ENCODE measurements at regions not wholly inside any gene's neighbourhood (a gene's known extent, or its start where the extent isn't known, plus 50 kb on each side); places are given as distances from the start of the nearest gene placed in this dataset.
"Not testable (repeated sequence)": the region's sequence is repeated elsewhere in the genome, so short reads cannot be mapped to it uniquely, and the experiment has no call there.

DNA sequence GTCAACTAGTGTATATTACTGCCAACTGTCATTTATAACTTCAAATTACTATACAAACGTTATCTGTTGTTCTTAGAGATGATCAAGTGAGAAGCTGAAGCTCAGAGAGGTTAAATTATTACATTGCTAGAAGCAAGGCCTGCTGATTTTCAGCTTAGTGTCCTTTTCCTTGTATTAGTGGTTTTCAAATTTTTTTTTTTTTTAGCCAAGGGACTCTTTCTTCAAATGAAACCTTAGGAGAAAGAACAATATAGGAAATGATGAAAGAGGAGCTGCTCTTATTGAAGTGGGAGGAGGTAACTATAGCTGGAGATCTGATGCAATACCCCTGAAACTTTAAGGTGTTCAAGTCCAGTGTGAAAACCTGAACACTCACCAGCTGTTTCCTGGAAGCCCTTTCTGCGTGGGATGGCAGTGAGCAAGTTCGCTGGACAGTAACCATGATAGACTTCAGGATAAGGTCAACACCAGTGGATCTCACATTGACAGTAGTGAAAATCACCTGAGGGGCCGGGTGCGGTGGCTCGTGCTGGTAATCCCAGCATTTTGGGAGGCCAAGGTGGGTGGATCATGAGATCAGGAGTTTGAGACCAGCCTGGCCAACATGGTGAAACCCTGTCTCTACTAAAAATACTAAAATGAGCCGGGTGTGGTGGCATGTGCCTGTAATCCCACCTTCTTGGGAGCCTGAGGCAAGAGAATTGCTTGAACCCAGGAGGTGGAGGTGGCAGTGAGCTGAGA, 376.2 kb downstream of the EDEM1 start:
- DNase-seq, result no peak

DNA sequence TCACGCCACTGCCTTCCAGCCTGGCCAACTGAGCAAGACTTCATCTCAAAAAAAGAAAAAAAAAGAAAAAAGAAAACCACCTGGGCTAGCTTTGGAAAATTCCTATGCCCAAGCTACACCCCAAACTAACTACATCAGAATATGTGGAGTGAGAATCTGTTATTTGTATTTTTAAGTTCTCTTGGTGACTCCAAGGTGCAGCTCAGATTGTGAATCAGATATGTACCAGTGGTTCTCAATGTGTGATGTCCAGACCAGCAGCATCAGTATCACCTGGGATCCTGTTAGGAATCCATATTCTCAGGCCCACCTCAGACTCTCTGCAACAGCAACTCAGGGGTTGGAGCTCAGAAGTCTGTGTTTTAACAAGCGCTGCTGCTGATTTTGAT, 376.8 kb downstream of the EDEM1 start:
- no peak for DNase-seq

DNA sequence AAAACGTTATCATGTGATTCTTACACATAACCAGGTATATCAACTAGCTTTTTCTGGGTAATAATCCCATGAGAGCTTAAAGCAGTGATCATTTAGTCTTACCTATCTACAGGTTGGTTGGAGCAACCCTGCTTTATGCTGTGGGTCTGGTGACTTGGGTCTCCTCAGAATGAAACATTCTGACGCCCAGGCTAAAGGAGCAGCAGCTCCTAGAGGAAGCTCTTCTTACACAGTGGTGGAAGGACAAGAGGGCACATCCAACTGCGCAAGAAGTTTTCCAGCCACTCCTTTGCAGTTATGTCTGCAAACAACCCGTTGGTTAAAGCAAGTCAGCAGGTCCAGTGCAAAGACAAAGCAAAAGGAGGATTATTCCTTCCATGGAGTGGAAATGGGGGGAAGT, 377.5 kb downstream of the EDEM1 start:
- DNase-seq, result no peak

DNA sequence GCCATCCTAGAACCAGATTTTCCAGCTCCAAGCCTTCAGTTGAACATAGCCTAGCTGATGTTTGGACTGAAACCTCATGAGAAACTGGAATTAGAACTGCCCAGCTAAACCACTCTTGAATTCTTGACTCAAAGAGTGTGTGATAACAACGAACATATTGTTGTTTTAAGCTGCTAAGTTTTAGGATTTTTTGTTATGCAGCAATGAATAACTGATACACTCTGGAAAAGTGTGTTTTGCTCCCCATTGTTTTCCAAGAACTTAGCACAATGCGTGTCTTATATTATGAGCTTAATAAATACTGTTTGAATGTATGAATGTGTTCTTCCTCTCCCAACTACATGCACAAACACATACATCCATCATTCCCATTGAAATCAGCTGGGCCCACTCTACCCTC, 379.6 kb downstream of the EDEM1 start:
- no peak for DNase-seq

DNA sequence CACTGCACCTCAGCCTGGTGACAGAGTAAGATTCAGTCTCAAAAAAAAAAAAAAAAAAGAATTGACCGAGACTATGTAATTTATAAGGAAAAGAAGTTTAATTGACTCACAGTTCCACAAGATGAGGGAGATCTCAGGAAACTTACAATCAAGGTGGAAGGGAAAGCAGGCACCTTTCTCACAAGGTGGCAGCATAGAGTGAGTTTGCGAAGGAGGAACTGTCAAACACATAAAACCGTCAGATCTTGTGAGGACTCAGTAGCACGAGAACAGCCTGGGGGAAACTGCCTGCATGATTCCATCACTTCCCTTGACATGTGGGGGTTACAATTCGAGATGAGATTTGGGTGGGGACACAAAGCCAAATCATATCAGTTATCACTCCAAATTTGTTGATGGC, 380.9 kb downstream of the EDEM1 start:
- DNase-seq, result no peak

DNA sequence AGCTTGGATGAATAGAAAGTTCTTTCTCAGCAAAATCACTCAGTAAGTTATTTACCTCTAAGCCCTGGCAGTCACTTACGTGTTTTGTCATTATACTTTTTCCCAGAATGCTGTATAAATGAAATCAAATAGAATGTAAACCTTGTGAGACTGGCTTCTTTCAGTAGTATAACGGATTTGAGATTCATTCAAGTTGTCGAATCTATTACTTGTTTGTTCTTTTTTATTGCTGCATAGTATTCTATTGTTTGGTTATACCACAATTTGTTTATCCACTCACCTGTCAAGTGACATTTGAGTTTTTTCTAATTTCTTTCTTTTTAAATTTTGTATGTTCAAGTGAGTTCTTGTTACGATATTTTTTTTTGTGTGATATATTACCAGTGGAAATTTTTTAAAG, 381.6 kb downstream of the EDEM1 start:
- DNase-seq, result no peak

DNA sequence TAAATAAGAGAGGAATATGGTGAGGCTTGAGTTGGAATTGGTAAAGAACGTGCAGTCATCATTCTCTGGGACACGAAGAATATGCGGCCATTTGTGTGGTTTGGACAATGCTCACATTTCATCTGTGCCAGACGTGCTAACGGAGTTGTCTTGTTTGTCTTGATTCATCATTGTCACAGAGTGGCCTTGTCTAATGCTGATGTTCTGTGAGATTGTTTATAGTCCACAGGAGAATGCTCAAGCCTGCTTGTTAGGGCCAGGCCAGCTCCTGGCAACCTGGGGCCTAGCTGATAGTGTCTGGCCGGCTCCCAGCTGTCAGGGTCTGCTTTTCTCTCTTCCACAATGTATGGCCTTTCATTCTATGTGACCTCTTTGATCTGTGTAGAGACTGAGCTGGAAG, 384.7 kb downstream of the EDEM1 start:
- no peak for DNase-seq

DNA sequence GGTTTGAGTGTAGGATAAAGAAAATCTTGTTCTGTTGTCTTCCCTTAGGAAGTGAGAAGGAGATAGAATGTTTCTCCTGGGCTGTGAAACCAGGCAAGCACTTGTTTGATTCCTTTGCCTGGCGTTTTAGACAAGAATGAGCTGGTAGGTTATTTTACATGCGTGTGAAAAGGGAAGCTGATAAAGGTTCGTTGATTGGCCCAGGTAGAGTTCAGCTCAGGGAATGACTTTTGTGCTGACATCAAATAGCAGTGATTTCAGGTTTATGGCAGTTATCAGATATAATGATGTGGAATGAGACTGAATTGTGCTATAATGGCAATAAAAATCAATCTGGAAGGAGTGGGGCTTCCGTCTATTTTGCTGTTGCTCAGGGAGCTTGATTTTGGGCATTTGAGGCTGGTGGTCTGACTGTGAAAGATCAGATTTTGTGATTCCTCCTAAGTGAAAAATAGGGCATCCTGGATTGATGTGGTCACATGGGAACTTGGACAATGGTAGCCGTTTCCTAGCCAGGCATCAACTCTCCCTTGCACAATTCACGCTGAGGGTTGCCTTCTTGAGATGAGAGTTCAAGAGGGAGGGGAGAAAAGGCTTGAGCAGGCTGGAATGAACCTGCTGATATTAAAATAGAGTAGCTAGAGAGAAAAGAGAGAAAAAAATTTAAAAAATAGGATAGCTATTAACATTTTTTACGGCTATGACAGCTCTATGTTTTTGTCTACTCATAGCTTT, 388.9 kb downstream of the EDEM1 start:
- DNase-seq, result no peak

DNA sequence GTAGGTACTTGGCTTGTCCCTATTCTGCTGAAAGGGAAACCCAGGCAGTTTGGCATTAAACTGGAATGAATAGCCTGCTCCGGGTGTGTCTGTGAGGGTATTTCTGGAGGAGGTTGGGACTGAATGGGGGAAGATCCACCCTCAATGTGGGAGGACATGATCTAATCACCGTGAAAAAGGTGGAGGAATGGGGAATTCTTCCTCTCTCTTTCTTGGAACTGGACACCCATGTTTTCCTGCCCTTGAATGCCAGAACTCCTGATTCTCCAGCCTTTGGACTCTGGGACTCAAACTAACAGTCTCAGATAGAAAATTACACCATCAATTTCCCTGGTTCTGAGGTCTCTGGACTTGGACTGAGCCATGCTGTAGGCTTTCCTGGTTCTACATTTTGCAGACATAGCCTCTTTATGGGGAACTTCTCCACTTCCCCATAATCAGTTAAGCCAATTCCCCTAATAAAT, 391.7 kb downstream of the EDEM1 start:
- DNase-seq, result no peak

DNA sequence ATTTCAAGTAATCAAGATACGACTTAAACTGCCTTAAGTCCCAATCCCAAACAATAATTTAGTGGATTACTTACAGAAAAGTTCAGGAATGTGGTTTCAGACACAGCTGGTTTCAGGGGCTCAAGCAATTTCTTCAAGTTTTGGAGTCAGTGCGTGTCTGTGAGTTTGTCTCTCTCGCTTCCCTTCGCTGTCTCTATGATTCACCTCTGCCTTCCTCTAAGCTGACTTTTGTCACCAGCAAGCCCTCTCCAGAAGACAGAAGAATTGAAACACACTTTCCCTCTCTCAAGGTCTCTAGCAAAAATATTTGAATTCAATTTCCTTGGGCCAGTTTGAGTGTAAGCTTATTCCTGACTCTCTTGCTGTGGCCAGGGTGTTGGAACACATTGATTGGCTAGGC, 392.4 kb downstream of the EDEM1 start:
- no peak for DNase-seq

DNA sequence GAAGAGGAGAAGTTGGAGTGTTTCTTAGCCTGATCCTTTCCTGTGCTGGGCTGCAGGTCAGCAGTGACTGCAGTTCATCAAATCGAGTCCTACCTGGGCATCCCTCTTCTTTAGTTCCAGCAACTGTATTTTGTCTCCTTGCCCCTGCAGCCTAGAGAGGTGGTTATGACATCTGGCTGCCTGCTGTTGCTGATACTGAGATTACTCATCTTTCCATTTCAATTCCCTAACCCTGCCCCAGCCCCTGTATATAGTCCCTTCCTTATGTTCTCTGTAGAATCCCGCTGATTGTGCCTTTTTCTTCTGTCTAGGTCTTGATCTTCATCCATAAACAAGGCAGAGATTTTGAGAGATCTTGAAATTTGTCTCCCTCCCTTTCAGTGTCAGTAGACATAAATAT, 393.3 kb downstream of the EDEM1 start:
- DNase-seq, result no peak

DNA sequence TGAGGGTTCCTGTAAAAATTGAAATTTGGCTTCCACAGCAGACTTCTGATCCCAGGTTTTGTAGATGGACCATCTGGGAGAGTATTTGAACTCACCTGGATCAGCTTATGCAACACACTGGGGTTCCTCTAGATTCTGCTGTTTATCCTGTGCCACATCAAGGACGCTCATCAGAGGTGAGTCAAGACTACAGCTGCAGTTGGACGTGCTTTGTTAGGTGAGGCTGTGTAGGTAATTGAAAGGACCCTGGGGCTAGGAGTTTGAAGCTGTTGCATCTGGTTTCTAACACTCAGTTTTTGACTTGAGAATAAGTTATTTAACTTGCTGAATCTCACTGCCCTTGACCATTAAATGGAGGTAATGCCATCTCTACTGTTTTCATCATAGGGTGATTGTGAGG, 394.2 kb downstream of the EDEM1 start:
- DNase-seq, result no peak

DNA sequence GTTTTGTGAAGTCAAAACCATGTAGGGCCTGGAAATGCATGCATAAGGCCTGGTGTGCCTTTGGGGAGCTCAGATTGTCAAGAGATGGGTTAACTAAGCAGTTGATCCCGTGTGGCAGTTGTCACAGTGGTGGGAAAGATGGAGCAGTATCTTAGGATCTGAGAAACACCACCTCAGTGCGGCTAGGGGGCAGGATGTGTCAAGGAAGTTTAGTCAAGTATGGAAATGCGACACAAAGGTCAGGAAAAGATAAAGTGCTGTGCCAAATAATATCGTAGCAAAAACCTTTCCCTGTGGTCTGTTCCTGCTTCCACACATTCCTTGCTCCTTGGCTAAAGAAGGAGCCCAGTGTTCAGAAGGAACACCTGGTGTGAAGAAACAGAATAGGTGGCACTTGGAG, 396.4 kb downstream of the EDEM1 start:
- no peak for DNase-seq

DNA sequence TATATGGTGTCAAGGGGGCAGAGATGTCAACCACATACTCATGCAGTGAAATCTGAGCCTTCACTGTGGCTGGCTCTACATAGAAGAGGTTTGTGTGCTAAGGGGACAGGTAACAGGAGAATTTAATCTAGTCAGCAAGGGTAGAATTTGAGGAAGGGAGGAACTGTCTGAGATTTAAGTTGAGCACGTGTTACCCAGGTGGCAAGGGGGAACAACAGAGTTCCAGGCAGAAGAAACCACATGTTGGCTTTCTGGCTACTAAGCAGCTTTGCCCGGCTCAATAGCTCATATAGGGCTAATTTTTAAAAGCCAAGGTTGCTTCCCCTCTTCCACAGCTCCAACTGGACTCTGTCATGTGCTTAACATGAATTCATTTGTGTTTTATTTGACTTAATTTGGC, 397.6 kb downstream of the EDEM1 start:
- DNase-seq, result no peak

DNA sequence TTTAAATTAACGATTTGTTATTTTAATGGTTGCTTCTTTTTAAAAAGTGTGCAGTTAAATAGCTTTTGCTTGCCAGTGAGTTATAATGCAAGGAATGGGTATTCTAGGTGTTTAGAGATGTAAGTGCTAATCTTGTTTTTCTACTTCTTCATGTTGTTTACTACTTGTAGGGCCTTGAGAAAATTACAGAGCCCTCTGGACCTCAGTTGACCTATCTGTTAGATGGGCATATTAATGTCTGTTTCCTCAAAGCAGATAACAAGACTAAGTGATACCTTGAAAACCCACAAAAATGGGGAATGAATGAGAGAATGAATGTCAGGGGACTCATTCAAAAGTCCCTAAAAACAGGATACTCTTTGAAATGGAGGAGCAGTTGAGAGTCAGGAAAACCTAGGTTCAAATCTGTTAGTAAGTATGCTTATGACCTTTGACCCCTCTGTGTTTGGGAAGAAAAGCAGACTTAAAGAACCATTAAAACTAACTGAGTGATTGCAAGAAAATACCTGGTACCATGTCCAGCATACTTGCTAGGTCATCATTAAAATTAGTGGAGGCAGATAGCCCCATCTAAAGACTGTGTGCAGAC, 419.5 kb downstream of the EDEM1 start:
- no peak for DNase-seq

DNA sequence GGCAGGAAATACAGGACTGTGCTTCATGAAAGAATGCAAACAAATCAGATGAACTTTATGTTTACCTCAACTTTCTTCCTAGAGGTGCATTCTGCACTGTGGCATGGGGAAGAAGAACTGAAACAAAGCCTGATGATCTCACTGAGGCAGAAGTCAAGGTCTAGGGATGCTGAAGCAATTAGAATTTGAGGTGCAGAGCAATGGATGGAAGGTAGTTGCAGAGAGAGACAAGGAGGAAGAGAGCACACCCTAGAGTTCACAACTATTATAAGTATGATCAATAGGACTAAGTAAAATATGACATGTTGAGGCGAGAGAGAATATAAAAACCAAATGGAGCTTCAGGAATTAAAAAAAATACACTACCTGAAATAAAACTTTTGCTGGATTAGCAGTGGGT, 420.1 kb downstream of the EDEM1 start:
- DNase-seq, result no peak

DNA sequence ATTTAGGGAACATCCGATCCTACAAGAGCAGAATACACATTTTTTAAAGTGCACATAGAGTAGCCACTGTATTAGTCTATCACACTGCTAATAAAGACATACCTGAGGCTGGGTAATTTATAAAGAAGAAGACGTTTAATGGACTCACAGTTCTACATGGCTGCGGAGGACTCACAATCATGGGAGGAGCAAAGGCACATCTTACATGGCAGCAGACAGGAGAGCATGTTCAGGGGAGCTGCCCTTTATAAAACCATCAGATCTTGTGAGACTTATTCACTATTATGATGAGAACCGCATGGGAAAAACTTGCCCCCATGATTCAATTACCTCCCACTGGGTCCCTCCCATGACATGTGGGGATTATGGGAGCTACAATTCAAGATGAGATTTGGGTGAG, 421.5 kb downstream of the EDEM1 start:
- DNase-seq, result not testable (repeated sequence)

DNA sequence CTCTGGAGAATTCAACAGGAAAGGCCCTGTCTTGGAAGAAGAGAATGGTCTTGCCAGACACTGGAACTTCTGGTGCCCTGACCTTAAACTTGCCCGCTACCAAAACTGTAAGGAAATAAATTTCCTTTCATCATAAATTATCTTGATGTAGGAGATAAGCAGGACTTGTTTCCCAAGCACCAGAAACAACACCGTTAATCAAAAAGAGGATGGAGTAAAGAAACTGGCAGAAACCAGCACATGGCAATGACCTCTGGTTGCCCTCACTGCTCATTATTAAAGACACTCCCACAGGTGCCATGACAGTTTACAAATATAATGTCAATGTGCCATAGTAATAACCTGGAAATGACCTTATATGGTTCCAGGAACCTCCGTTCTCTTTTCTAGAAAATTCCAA, 426.1 kb downstream of the EDEM1 start:
- no peak for DNase-seq

DNA sequence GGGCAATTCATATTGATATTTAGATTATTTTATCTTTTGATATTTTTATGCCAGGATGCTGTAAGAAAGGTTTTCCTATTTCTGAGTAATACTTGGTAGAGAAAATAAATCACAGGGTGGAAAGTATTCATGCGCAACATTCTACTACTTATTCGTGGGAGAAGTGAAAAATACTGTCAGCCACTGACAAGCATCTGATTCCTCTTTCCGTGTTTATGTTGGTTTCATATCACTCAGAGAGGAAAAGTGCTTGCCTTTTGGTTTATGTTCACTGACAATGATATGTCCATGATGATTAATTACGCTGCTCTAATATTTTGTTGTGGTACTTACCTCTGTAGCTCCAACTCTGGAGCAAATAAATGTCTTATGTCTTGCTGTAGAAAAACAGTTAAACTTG, 429.4 kb downstream of the EDEM1 start:
- no peak for DNase-seq

DNA sequence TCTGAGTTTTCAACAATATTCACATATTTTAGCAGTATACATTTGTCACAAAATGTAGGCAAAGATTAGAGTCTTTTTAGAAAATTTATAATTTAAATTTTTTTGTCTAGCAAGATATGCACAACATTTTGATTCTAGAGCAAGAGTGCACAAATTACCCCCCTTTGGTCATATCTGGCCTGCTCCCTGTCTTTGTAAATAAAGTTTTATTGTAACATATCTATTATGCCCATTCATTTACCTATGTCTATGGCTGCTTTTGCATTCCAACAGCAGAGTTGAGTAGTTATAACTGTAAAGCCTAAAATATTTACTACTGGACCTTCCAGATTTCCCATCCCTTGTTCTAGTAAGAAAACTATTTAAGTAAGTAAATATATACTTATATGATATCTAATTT, 430.7 kb downstream of the EDEM1 start:
- DNase-seq, result no peak

DNA sequence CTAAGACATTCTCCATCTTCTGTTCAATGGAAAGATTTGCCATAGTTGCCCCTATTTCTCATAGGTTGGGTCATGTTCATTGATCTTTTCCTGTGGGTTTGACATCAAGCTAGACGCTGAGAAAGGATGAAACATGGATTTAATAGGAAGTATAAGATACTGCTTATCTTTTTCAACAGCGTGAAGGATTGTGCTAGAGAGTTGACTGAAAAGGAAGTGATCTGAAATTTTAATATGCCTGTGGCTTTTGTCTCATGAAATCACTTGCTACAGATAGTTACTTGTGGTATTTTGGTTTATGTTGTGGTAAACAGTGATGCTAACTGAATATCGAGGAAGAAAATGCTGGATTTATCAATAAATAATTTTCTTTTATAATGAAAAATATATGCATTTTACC, 442.9 kb downstream of the EDEM1 start:
- no peak for DNase-seq

DNA sequence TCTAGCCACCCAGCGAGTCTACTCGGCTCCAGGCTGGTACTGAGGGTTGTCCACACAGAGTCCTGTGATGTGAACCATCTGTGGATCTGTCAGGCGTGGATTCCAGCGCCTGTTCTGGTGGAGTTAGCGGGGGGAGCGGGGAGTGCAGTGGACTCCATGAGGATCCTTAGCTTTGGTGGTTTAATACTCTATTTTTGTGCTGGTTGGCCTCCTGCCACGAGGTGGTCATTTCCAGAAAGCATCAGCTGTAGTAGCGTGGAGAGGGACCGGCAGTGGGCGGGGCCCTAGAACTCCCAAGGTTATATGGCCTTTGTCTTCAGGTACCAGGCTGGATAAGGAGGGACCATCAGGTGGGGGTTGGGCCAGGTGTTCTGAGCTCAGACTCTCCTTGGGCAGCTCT, 446.5 kb downstream of the EDEM1 start:
- no peak for DNase-seq

DNA sequence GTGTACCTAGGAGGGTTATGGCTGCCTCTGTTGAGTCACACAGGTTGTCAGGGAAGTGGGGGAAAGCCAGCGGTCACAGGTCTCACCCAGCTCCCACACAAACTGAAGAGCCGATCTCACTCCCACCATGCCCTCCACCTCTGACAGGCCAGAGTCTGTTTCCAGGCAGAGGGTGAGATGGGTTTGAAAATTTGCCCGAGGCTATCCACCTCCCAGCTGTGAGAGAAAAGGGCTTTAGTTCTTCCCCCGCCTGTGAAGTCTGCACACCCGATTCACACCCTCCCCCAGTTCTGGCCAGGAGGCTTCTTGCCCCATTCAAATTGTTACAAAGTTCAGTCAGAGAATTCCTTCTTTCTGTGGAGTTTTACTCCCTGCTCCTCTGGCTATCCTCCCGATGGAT, 446.9 kb downstream of the EDEM1 start:
- DNase-seq, result no peak

DNA sequence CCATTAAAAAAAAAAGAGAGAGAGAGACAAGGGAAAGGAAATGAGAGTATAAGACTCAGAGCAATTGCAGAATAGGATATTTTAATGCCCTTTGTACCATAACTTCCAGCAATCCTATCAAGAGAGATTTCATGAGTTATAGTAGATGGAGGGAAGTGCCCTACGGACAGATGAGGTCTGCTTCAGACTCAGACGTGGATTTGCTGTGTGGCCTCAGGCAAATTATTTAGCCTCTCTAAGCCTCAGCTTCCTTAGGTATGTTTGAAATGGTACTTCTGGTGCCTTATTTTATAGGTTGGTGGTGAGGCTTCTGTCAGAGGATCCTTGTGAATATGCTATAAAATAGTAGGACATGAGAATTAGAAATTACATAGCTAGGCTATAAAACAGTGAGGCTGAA, 448.2 kb downstream of the EDEM1 start:
- no peak for DNase-seq

Data from fibroblast of upper back skin (primary cell).